ENCODE measurements at regions not wholly inside any gene's neighbourhood (a gene's known extent, or its start where the extent isn't known, plus 50 kb on each side); places are given as distances from the start of the nearest gene placed in this dataset.

- TF ChIP-seq CTCF (IDR thresholded peaks at IDR 0.05; ENCODE audit: low read length) (no peak), EZH2phosphoT487 (IDR thresholded peaks at IDR 0.05; ENCODE audit: low read length) (no peak)
These were observed 673.2 kb upstream of the PCDH15 start for GRCh38 chr10:55474258-55474657.
